ENCODE measurements at regions not wholly inside any gene's neighbourhood (a gene's known extent, or its start where the extent isn't known, plus 50 kb on each side); places are given as distances from the start of the nearest gene placed in this dataset.

DNA sequence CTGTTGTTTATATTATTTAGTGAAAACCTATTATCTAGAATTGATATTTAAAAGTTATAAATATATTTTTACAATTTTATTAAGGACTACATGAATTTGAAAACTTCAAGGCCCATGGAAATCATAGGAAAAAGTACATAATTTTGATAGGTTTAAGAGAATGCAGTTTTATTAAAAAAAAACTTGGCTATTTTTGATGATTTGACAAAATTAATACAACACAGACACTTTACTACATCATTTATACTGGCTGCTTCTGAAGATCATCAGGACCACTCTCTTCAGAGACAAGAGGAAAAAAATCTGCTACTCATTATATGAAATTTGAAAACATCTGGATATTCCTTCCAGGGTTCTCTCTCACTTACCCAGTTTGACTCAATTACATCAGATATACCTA is 637.7 kb downstream of the BCKDHB start (continued):
- TF ChIP-seq, protein P1, sequence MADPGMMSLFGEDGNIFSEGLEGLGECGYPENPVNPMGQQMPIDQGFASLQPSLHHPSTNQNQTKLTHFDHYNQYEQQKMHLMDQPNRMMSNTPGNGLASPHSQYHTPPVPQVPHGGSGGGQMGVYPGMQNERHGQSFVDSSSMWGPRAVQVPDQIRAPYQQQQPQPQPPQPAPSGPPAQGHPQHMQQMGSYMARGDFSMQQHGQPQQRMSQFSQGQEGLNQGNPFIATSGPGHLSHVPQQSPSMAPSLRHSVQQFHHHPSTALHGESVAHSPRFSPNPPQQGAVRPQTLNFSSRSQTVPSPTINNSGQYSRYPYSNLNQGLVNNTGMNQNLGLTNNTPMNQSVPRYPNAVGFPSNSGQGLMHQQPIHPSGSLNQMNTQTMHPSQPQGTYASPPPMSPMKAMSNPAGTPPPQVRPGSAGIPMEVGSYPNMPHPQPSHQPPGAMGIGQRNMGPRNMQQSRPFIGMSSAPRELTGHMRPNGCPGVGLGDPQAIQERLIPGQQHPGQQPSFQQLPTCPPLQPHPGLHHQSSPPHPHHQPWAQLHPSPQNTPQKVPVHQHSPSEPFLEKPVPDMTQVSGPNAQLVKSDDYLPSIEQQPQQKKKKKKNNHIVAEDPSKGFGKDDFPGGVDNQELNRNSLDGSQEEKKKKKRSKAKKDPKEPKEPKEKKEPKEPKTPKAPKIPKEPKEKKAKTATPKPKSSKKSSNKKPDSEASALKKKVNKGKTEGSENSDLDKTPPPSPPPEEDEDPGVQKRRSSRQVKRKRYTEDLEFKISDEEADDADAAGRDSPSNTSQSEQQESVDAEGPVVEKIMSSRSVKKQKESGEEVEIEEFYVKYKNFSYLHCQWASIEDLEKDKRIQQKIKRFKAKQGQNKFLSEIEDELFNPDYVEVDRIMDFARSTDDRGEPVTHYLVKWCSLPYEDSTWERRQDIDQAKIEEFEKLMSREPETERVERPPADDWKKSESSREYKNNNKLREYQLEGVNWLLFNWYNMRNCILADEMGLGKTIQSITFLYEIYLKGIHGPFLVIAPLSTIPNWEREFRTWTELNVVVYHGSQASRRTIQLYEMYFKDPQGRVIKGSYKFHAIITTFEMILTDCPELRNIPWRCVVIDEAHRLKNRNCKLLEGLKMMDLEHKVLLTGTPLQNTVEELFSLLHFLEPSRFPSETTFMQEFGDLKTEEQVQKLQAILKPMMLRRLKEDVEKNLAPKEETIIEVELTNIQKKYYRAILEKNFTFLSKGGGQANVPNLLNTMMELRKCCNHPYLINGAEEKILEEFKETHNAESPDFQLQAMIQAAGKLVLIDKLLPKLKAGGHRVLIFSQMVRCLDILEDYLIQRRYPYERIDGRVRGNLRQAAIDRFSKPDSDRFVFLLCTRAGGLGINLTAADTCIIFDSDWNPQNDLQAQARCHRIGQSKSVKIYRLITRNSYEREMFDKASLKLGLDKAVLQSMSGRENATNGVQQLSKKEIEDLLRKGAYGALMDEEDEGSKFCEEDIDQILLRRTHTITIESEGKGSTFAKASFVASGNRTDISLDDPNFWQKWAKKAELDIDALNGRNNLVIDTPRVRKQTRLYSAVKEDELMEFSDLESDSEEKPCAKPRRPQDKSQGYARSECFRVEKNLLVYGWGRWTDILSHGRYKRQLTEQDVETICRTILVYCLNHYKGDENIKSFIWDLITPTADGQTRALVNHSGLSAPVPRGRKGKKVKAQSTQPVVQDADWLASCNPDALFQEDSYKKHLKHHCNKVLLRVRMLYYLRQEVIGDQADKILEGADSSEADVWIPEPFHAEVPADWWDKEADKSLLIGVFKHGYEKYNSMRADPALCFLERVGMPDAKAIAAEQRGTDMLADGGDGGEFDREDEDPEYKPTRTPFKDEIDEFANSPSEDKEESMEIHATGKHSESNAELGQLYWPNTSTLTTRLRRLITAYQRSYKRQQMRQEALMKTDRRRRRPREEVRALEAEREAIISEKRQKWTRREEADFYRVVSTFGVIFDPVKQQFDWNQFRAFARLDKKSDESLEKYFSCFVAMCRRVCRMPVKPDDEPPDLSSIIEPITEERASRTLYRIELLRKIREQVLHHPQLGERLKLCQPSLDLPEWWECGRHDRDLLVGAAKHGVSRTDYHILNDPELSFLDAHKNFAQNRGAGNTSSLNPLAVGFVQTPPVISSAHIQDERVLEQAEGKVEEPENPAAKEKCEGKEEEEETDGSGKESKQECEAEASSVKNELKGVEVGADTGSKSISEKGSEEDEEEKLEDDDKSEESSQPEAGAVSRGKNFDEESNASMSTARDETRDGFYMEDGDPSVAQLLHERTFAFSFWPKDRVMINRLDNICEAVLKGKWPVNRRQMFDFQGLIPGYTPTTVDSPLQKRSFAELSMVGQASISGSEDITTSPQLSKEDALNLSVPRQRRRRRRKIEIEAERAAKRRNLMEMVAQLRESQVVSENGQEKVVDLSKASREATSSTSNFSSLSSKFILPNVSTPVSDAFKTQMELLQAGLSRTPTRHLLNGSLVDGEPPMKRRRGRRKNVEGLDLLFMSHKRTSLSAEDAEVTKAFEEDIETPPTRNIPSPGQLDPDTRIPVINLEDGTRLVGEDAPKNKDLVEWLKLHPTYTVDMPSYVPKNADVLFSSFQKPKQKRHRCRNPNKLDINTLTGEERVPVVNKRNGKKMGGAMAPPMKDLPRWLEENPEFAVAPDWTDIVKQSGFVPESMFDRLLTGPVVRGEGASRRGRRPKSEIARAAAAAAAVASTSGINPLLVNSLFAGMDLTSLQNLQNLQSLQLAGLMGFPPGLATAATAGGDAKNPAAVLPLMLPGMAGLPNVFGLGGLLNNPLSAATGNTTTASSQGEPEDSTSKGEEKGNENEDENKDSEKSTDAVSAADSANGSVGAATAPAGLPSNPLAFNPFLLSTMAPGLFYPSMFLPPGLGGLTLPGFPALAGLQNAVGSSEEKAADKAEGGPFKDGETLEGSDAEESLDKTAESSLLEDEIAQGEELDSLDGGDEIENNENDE (IDR thresholded peaks at IDR 0.05; ENCODE audit: insufficient replicate concordance, low read length) = no peak
- TF ChIP-seq FOSL1 (IDR thresholded peaks at IDR 0.05; ENCODE audit: insufficient read depth, low read depth, low read length) = no peak
- TF ChIP-seq MAFK (IDR thresholded peaks at IDR 0.05; ENCODE audit: low read depth, low read length) = no peak
- no peak for TF ChIP-seq NANOG (IDR thresholded peaks at IDR 0.05; ENCODE audit: insufficient read depth, low read depth, low read length, poor library complexity, severe bottlenecking)
- no peak for TF ChIP-seq RBBP5 (IDR thresholded peaks at IDR 0.05; ENCODE audit: borderline replicate concordance, low read depth, low read length)
- TF ChIP-seq CBX8 (IDR thresholded peaks at IDR 0.05; ENCODE audit: borderline replicate concordance, low read depth, low read length) = no peak

Data from H1 (cell line).